ENCODE measurements at regions not wholly inside any gene's neighbourhood (a gene's known extent, or its start where the extent isn't known, plus 50 kb on each side); places are given as distances from the start of the nearest gene placed in this dataset.

DNA sequence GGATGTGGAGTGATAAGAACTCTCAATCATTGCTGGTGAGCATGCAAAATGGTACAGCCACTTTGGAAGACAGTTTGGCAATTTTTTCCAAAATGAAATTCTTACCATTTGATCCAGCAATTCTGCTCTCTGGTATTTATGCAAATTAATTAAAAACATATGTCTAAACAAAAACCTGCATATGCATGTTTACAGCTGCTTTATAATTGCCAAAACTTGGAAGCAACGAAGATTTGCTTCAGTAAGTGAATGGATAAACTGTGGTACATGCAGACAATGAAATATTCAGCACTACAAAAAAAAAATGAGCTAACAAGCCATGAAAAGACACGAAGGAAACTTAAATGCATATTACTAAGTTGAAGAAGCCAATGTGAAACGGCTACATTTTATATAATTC, 55.5 kb upstream of the SMLR1 start:
- no peak for DNase-seq

- DNase-seq: no peak
These were observed 53.3 kb upstream of the SMLR1 start for GRCh38 chr6:130773860-130774259.

- no peak for DNase-seq
These were observed 51.7 kb upstream of the SMLR1 start for GRCh38 chr6:130775411-130776012.

DNA sequence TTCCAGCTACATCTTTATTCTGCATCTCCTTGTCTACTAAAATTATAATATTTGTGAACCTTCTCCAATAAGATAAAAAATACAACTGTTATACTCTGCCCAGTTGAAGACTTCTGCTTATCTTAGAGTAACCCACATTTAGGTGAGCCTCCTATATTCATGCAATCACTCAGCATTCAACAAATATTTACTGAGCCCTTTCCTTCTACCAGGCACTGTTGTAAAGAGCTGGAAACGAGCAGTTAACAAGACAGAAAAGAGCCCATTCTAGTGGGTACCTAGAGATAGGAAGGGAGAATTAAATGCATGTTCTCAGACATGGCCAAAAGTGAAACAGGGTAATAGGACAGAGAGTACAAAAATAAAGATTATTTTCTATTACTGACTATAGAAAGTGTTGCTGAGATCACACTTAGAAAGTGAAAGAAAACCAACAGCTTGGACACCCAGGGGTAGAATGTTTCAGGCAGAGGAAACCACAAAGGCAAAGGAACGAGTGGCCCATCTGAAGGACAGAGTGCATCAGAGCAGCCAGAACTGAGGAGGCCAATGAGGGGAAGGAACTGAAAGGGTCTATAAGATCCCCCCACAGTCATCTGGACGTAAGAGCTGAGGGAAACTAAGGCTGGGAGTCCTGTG, 50.8 kb upstream of the SMLR1 start:
- DNase-seq: no peak

Measured in CD4-positive, alpha-beta T cell treated with Interleukin-4 for 4 hours (primary cell).